ENCODE measurements at regions not wholly inside any gene's neighbourhood (a gene's known extent, or its start where the extent isn't known, plus 50 kb on each side); places are given as distances from the start of the nearest gene placed in this dataset.

GRCh38 chr3:180117381-180118163 lies 80.8 kb upstream of the PEX5L start:
- H3K4me3 ChIP-seq (ENCODE audit: low read depth, low read length), result no peak overlapping the region
- no peak for DNase-seq (ENCODE audit: low read depth)
- no peak for TF ChIP-seq CTCF (IDR thresholded peaks at IDR 0.05; ENCODE audit: low read depth, low read length, missing control alignments)
- in situ Hi-C loops (cut with HindIII; ENCODE audit: low sequenced_read_pairs), result no loop called here

GRCh38 chr3:180119567-180119966 lies 82.8 kb upstream of the PEX5L start:
- no peak overlapping the region for H3K4me3 ChIP-seq (ENCODE audit: low read depth, low read length)
- no peak for TF ChIP-seq CTCF (IDR thresholded peaks at IDR 0.05; ENCODE audit: low read depth, low read length, missing control alignments)

GRCh38 chr3:180123928-180124327 lies 87.2 kb upstream of the PEX5L start:
- no peak for DNase-seq (ENCODE audit: low read depth)
- in situ Hi-C loops (cut with HindIII; ENCODE audit: low sequenced_read_pairs), result no loop called here
- no peak overlapping the region for H3K4me3 ChIP-seq (ENCODE audit: low read depth, low read length)
- TF ChIP-seq CTCF (IDR thresholded peaks at IDR 0.05; ENCODE audit: low read depth, low read length, missing control alignments), result no peak

More at GRCh38 chr3:180119567-180119966, 82.8 kb upstream of the PEX5L start:
- no peak for DNase-seq (ENCODE audit: low read depth)
- in situ Hi-C loops (cut with HindIII; ENCODE audit: low sequenced_read_pairs), result no loop called here

DNA sequence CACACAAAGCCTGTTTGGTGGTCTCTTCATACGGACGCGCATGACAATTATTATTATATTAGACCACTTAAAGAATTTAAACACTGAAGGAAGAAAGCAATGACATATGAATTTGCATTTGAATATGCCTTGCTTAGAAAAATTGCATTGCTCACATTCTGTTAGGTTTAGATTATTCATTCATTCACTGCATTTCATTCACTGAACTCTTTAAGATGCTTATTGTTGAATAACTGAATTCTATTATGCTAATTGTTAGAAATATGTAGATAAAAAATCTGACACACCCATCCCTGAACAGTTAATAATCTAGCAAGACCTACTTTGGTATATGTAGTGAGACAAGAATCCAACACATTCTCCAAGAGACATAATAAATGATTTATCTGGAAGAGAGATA lies 94.4 kb upstream of the PEX5L start:
- in situ Hi-C loops (cut with HindIII; ENCODE audit: low sequenced_read_pairs), result no loop called here
- DNase-seq (ENCODE audit: low read depth), result no peak
- H3K4me3 ChIP-seq (ENCODE audit: low read depth, low read length), result no peak overlapping the region
- TF ChIP-seq CTCF (IDR thresholded peaks at IDR 0.05; ENCODE audit: low read depth, low read length, missing control alignments), result no peak

GRCh38 chr3:180135101-180135500 lies 98.4 kb upstream of the PEX5L start:
- in situ Hi-C loops (cut with HindIII; ENCODE audit: low sequenced_read_pairs), result no loop called here
- TF ChIP-seq CTCF (IDR thresholded peaks at IDR 0.05; ENCODE audit: low read depth, low read length, missing control alignments), result no peak
- no peak for DNase-seq (ENCODE audit: low read depth)
- no peak overlapping the region for H3K4me3 ChIP-seq (ENCODE audit: low read depth, low read length)

GRCh38 chr3:180138871-180139270 lies 102.1 kb upstream of the PEX5L start:
- DNase-seq (ENCODE audit: low read depth), result no peak
- no peak for TF ChIP-seq CTCF (IDR thresholded peaks at IDR 0.05; ENCODE audit: low read depth, low read length, missing control alignments)
- in situ Hi-C loops (cut with HindIII; ENCODE audit: low sequenced_read_pairs), result no loop called here
- no peak overlapping the region for H3K4me3 ChIP-seq (ENCODE audit: low read depth, low read length)
